ENCODE measurements at regions not wholly inside any gene's neighbourhood (a gene's known extent, or its start where the extent isn't known, plus 50 kb on each side); places are given as distances from the start of the nearest gene placed in this dataset.
"Not testable (repeated sequence)": the region's sequence is repeated elsewhere in the genome, so short reads cannot be mapped to it uniquely, and the experiment has no call there.

- DNase-seq (ENCODE audit: low spot score) = no peak
Measured at GRCh38 chrX:12052109-12052508, 86.2 kb upstream of the FRMPD4 start.

GRCh38 chrX:12058087-12058486, 80.2 kb upstream of the FRMPD4 start:
- no peak for DNase-seq (ENCODE audit: low spot score)

- DNase-seq (ENCODE audit: low spot score) = no peak
Measured at GRCh38 chrX:12060489-12061260, 77.6 kb upstream of the FRMPD4 start.

- DNase-seq (ENCODE audit: low spot score) = peak; percentile 18
Measured at GRCh38 chrX:12065251-12065650, 73.0 kb upstream of the FRMPD4 start.

GRCh38 chrX:12076046-12076445, 62.2 kb upstream of the FRMPD4 start:
- no peak for DNase-seq (ENCODE audit: low spot score)

GRCh38 chrX:12080265-12080664, 58.0 kb upstream of the FRMPD4 start:
- peak; percentile 10 for DNase-seq (ENCODE audit: low spot score)

GRCh38 chrX:12082959-12083358, 55.3 kb upstream of the FRMPD4 start:
- DNase-seq (ENCODE audit: low spot score) = not testable (repeated sequence)
